Adrenal gland (tissue), 9 donors: ENCODE measurements at regions not wholly inside any gene's neighbourhood (a gene's known extent, or its start where the extent isn't known, plus 50 kb on each side); places are given as distances from the start of the nearest gene placed in this dataset.

ENCODE experiments used
- DNase-seq, 7 donors: peaks; one replicate each; pipeline ENCODE4 v3.0.0-alpha.2; 2019 to 2020
- H3K27ac ChIP-seq, 5 donors: fragments of 200-600 bp; sonication (generic) in 4 of 5; 1 replicate in 3 of 5; 2 replicates in 2 of 5; pipeline versions ENCODE4 v1.5.1 to v1.8.0; 2016 to 2020; ENCODE audit warnings: mild to moderate bottlenecking in 1 of 5
- H3K27me3 ChIP-seq: fragments of 200-600 bp; 2 replicates; pipeline ENCODE4 v1.8.0; 2021
- H3K36me3 ChIP-seq, 2 donors: fragments of 200-600 bp; replicated peaks in 1 of 2; 1 replicate in 1 of 2; 2 replicates in 1 of 2; pipeline versions ENCODE4 v1.5.1 to v1.8.0; 2018 to 2022
- H3K4me1 ChIP-seq, 2 donors: fragments of 200-600 bp; replicated peaks in 1 of 2; 1 replicate in 1 of 2; 2 replicates in 1 of 2; pipeline versions ENCODE4 v1.5.1 to v1.8.0; 2018 to 2021
- H3K4me3 ChIP-seq, 4 donors: fragments of 200-600 bp; sonication (generic) in 3 of 4; one replicate each; pipeline ENCODE4 v1.5.1; 2016 to 2018
- H3K9me3 ChIP-seq, 3 donors: fragments of 200-600 bp; sonication (generic) in 1 of 3; replicated peaks in 1 of 3; 1 replicate in 2 of 3; 2 replicates in 1 of 3; pipeline versions ENCODE4 v1.5.1 to v1.8.0; 2016 to 2021
- POLR2A ChIP-seq, 2 donors: fragments of 450-650 bp; IDR thresholded peaks; one replicate each; pipeline ENCODE4 v1.6.1; 2017; ENCODE audit warnings: antibody characterized with exemption in 2 of 2, mild to moderate bottlenecking in 2 of 2, moderate library complexity in 1 of 2
- WGBS, 4 donors: extraction: QIAGEN DNeasy Blood & Tissue Kit in 2 of 4; methylation state at CpG; one replicate each; pipeline versions ENCODE4 v1.1.5 to v1.1.7; 2013 to 2017; 5-methylcytosine and 5-hydroxymethylcytosine counted together
- intact Hi-C, 2 donors: fragments of 100-400 bp; cut with DNase I; formaldehyde crosslinking; loops; one replicate each; pipeline versions ENCODE4 v1.14.1 to v1.15.0; 2022 to 2023
- TF ChIP-seq, protein P1 (sequence below), 6 experiments: fragments of 450-650 bp in 4 of 6; fragments of 200-600 bp in 2 of 6; sonication (generic) in 1 of 6; IDR thresholded peaks; 1 replicate in 5 of 6; 2 replicates in 1 of 6; pipeline versions ENCODE4 v1.5.1 to v1.8.0; 2016 to 2021; ENCODE audit warnings: antibody characterized with exemption in 6 of 6, mild to moderate bottlenecking in 2 of 6, moderate library complexity in 1 of 6
- donor health status: healthy with polysubstance abuse.
- donor health status: Bipolar disorder and iron deficiency.
- donor health status: DM: yes; HTN: yes; CAD: no.
- donor health status: DM: no; HTN: no; CAD: no.
- donor health status: DM: no; HTN: no; CAD: no.

DNA sequence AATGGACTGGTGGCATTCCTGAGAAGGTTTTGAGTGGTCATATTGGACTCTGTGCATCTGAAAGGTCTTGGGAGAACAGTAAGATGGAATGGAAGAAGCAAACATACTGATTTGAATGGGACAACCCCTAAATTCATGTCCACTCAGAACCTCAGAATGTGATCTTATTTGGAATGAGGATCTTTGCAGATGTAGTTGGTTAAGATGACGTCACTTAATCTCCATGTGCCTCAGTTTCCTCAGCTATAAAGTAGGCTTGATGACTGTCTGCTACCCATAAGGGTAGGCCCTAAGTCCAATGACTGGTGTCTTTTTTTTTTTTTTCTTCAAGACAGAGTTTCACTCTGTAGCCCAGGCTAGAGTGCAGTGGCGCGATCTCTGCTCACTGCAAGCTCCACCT, 71.1 kb upstream of the SOX21 start:
- no peak for DNase-seq
- WGBS, 4 donors, result 92 to 93% (median 93%) methylated on average over 3 of the region's 3 CpGs
- H3K27ac ChIP-seq, result no peak overlapping the region
- TF ChIP-seq, protein P1, sequence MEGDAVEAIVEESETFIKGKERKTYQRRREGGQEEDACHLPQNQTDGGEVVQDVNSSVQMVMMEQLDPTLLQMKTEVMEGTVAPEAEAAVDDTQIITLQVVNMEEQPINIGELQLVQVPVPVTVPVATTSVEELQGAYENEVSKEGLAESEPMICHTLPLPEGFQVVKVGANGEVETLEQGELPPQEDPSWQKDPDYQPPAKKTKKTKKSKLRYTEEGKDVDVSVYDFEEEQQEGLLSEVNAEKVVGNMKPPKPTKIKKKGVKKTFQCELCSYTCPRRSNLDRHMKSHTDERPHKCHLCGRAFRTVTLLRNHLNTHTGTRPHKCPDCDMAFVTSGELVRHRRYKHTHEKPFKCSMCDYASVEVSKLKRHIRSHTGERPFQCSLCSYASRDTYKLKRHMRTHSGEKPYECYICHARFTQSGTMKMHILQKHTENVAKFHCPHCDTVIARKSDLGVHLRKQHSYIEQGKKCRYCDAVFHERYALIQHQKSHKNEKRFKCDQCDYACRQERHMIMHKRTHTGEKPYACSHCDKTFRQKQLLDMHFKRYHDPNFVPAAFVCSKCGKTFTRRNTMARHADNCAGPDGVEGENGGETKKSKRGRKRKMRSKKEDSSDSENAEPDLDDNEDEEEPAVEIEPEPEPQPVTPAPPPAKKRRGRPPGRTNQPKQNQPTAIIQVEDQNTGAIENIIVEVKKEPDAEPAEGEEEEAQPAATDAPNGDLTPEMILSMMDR (IDR thresholded peaks at IDR 0.05), result no peak
- TF ChIP-seq POLR2A (IDR thresholded peaks at IDR 0.05), result no peak
- H3K27me3 ChIP-seq, result no peaks in the 10 kb centered on the region
- H3K4me3 ChIP-seq, result no peak overlapping the region
- no peaks in the 10 kb centered on the region for H3K9me3 ChIP-seq
- intact Hi-C loops, result no loop called here
- no peaks in the 10 kb centered on the region for H3K4me1 ChIP-seq
- H3K36me3 ChIP-seq, result no peaks in the 10 kb centered on the region

DNA sequence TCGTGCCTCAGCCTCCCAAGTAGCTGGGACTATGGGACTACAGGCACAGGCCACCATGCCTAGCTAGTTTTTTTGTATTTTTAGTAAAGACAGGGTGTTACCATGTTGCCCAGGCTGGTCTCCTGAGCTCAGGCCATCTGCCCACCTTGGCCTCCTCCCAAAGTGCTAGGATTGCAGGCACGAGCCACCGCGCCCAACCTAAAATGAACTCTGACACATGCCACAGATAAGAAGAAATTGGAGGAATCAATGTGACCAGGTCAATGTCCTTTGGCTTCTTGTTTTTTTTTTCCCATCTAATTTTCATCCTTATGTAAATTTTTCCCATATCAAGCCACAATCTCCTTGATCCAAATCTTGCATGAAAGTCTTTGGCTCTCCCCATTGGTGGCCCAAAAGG, 68.1 kb upstream of the SOX21 start:
- 72 to 91% (median 82%) methylated on average over 4 of the region's 4 CpGs for WGBS, 4 donors
- intact Hi-C loops, result no loop called here
- no peak for TF ChIP-seq POLR2A (IDR thresholded peaks at IDR 0.05)
- TF ChIP-seq, protein P1 (IDR thresholded peaks at IDR 0.05), result no peak
- no peaks in the 10 kb centered on the region for H3K9me3 ChIP-seq
- H3K36me3 ChIP-seq, result no peaks in the 10 kb centered on the region
- no peaks in the 10 kb centered on the region for H3K27me3 ChIP-seq
- no peak overlapping the region for H3K27ac ChIP-seq
- H3K4me1 ChIP-seq, result no peaks in the 10 kb centered on the region
- H3K4me3 ChIP-seq, result no peak overlapping the region
- no peak for DNase-seq

DNA sequence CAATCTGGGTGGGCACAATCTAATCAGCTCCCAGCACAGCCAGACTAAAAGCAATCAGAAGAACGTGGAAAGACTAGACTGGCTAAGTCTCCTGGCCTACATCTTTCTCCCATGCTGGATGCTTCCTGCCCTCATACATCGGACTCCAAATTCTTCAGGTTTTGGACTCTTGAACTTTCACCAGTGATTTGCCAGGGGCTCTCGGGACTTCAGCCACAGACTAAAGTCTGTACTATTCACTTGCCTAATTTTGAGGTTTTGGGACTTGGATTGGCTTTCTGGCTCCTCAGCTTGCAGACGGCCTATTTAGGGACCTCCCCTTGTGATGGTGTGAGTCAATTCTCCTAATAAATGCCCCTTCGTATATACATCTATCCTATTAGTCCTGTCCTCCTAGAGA, 66.6 kb upstream of the SOX21 start:
- WGBS, 4 donors, result 65 to 78% (median 73%) methylated on average over 5 of the region's 5 CpGs
- Histone ChIP-seq H3K4me3 (no peak overlapping the region), H3K9me3 (no peaks in the 10 kb centered on the region), H3K27ac (no peak overlapping the region), H3K36me3 (no peaks in the 10 kb centered on the region), H3K27me3 (no peaks in the 10 kb centered on the region), H3K4me1 (no peaks in the 10 kb centered on the region)
- TF ChIP-seq, protein P1 (IDR thresholded peaks at IDR 0.05), result no peak
- TF ChIP-seq POLR2A (IDR thresholded peaks at IDR 0.05), result no peak
- no peak for DNase-seq
- intact Hi-C loops, result no loop called here

DNA sequence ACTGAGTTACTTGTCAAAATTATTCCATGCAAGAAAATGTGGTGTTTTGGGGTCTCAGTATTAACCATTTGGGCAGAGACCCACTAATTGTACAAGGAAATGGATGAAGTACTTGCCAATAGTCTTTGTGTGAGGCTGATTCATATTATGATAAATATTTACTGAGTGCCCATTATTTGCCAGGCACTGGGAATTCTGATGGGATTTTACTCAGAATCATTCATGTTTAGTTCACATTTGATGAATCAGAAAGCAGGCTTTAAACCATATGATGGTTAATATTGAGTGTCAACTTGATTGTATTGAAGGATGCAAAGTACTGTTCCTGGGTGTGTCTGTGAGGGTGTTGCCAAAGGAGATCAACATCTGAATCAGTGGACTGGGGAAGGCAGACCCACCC, 66.2 kb upstream of the SOX21 start:
- intact Hi-C loops, result no loop called here
- DNase-seq, result no peak
- H3K9me3 ChIP-seq, result no peaks in the 10 kb centered on the region
- no peak overlapping the region for H3K27ac ChIP-seq
- H3K4me1 ChIP-seq, result no peaks in the 10 kb centered on the region
- H3K36me3 ChIP-seq, result no peaks in the 10 kb centered on the region
- no peak overlapping the region for H3K4me3 ChIP-seq
- no peak for TF ChIP-seq POLR2A (IDR thresholded peaks at IDR 0.05)
- TF ChIP-seq, protein P1 (IDR thresholded peaks at IDR 0.05), result no peak
- H3K27me3 ChIP-seq, result no peaks in the 10 kb centered on the region
